ENCODE measurements at regions not wholly inside any gene's neighbourhood (a gene's known extent, or its start where the extent isn't known, plus 50 kb on each side); places are given as distances from the start of the nearest gene placed in this dataset.
"Not testable (repeated sequence)": the region's sequence is repeated elsewhere in the genome, so short reads cannot be mapped to it uniquely, and the experiment has no call there.

- no peak for DNase-seq (ENCODE audit: low spot score)
- H3K27me3 Mint-ChIP-seq (ENCODE audit: low read depth), result no peaks in the 10 kb centered on the region
- no peak overlapping the region for H3K27ac Mint-ChIP-seq (ENCODE audit: unreplicated experiment)
- H3K4me3 Mint-ChIP-seq (ENCODE audit: unreplicated experiment), result no peak overlapping the region
- H3K4me1 Mint-ChIP-seq (ENCODE audit: low read depth), result no peaks in the 10 kb centered on the region
- no peak for TF ChIP-seq CTCF (IDR thresholded peaks at IDR 0.05)
- H3K36me3 Mint-ChIP-seq (ENCODE audit: low read depth), result no peaks in the 10 kb centered on the region
- H3K9me3 Mint-ChIP-seq (ENCODE audit: low read depth), result peaks cover 71% of the 10 kb centered on the region
Observed at GRCh38 chr20:55937283-55937682, 68.0 kb downstream of the CBLN4 start.

- H3K36me3 Mint-ChIP-seq (ENCODE audit: low read depth), result no peaks in the 10 kb centered on the region
- H3K4me3 Mint-ChIP-seq (ENCODE audit: unreplicated experiment), result no peak overlapping the region
- no peaks in the 10 kb centered on the region for H3K27me3 Mint-ChIP-seq (ENCODE audit: low read depth)
- H3K27ac Mint-ChIP-seq (ENCODE audit: unreplicated experiment), result no peak overlapping the region
- DNase-seq (ENCODE audit: low spot score), result no peak
- TF ChIP-seq CTCF (IDR thresholded peaks at IDR 0.05), result no peak
- peaks cover 65% of the 10 kb centered on the region for H3K9me3 Mint-ChIP-seq (ENCODE audit: low read depth)
- no peaks in the 10 kb centered on the region for H3K4me1 Mint-ChIP-seq (ENCODE audit: low read depth)
Observed at GRCh38 chr20:55936209-55936595, 69.1 kb downstream of the CBLN4 start.

GRCh38 chr20:55935448-55936208 lies 69.7 kb downstream of the CBLN4 start:
- no peaks in the 10 kb centered on the region for H3K4me1 Mint-ChIP-seq (ENCODE audit: low read depth)
- DNase-seq (ENCODE audit: low spot score), result no peak
- no peaks in the 10 kb centered on the region for H3K36me3 Mint-ChIP-seq (ENCODE audit: low read depth)
- no peaks in the 10 kb centered on the region for H3K27me3 Mint-ChIP-seq (ENCODE audit: low read depth)
- no peak overlapping the region for H3K27ac Mint-ChIP-seq (ENCODE audit: unreplicated experiment)
- H3K4me3 Mint-ChIP-seq (ENCODE audit: unreplicated experiment), result no peak overlapping the region
- peaks cover 60% of the 10 kb centered on the region for H3K9me3 Mint-ChIP-seq (ENCODE audit: low read depth)
- TF ChIP-seq CTCF (IDR thresholded peaks at IDR 0.05), result no peak

GRCh38 chr20:55934146-55934545 lies 71.2 kb downstream of the CBLN4 start:
- H3K27ac Mint-ChIP-seq (ENCODE audit: unreplicated experiment), result no peak overlapping the region
- no peak for DNase-seq (ENCODE audit: low spot score)
- TF ChIP-seq CTCF (IDR thresholded peaks at IDR 0.05), result no peak
- no peaks in the 10 kb centered on the region for H3K4me1 Mint-ChIP-seq (ENCODE audit: low read depth)
- peaks cover 52% of the 10 kb centered on the region for H3K9me3 Mint-ChIP-seq (ENCODE audit: low read depth)
- no peaks in the 10 kb centered on the region for H3K27me3 Mint-ChIP-seq (ENCODE audit: low read depth)
- no peak overlapping the region for H3K4me3 Mint-ChIP-seq (ENCODE audit: unreplicated experiment)
- H3K36me3 Mint-ChIP-seq (ENCODE audit: low read depth), result no peaks in the 10 kb centered on the region

GRCh38 chr20:55930876-55931275 lies 74.4 kb downstream of the CBLN4 start:
- not testable (repeated sequence) for H3K4me3 Mint-ChIP-seq (ENCODE audit: unreplicated experiment); H3K4me1 Mint-ChIP-seq (ENCODE audit: low read depth)

GRCh38 chr20:55928266-55928665 lies 77.1 kb downstream of the CBLN4 start:
- Mint-ChIP-seq H3K4me3 (ENCODE audit: unreplicated experiment) (no peak overlapping the region), H3K4me1 (ENCODE audit: low read depth) (no peaks in the 10 kb centered on the region), H3K27ac (ENCODE audit: unreplicated experiment) (no peak overlapping the region), H3K9me3 (ENCODE audit: low read depth) (peaks cover 55% of the 10 kb centered on the region), H3K36me3 (ENCODE audit: low read depth) (no peaks in the 10 kb centered on the region), H3K27me3 (ENCODE audit: low read depth) (no peaks in the 10 kb centered on the region)
- DNase-seq (ENCODE audit: low spot score), result no peak
- no peak for TF ChIP-seq CTCF (IDR thresholded peaks at IDR 0.05)

More at GRCh38 chr20:55930876-55931275, 74.4 kb downstream of the CBLN4 start:
- H3K27ac Mint-ChIP-seq (ENCODE audit: unreplicated experiment); DNase-seq (ENCODE audit: low spot score); H3K27me3 Mint-ChIP-seq (ENCODE audit: low read depth); H3K36me3 Mint-ChIP-seq (ENCODE audit: low read depth): not testable (repeated sequence)
- peaks cover 59% of the 10 kb centered on the region for H3K9me3 Mint-ChIP-seq (ENCODE audit: low read depth)

Measured in chondrocyte (in vitro differentiated cells).